Lower leg skin (tissue), 3 donors: ENCODE measurements at regions not wholly inside any gene's neighbourhood (a gene's known extent, or its start where the extent isn't known, plus 50 kb on each side); places are given as distances from the start of the nearest gene placed in this dataset.

Source experiments
- CTCF ChIP-seq, 3 donors: fragments of 450-650 bp; IDR thresholded peaks; one replicate each; pipeline ENCODE4 v1.5.1; 2016; ENCODE audit warnings: antibody characterized with exemption in 3 of 3, mild to moderate bottlenecking in 3 of 3, moderate library complexity in 2 of 3
- POLR2A ChIP-seq, 2 donors: fragments of 450-650 bp; IDR thresholded peaks; one replicate each; pipeline ENCODE4 v1.6.1; 2016 to 2017; ENCODE audit warnings: antibody characterized with exemption in 2 of 2, mild to moderate bottlenecking in 1 of 2, moderate library complexity in 1 of 2

DNA sequence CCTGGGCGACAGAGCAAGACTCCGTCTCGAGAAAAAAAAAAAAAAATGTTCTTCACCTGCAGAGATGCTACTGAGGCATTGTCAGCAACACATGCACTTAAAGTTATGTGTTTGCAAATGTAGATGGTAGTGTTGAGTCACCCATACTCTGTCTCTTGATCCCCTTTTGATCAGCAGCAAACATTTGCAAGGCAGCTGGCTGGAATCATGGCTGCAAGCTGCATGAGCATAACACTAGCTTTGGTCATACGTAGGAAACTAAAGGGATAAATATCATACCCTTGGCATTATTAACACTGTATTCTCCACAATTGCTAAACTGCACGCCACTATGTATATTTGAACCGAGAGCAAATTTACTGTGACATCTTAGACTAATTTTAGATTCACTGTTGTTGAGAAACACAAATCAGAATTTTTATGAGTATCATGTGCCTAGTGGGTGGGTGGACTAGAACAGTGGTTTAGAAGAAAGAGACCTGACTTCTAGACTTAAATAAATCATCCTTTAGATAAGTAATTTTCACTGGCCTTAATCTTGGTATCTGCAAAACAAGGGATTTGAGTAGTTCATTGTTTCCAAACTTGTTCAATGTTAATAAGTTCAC, 229.3 kb upstream of the MEOX2 start:
- TF ChIP-seq CTCF (IDR thresholded peaks at IDR 0.05): no peak
- TF ChIP-seq POLR2A (IDR thresholded peaks at IDR 0.05): no peak
